HUES64 (cell line): ENCODE measurements at regions not wholly inside any gene's neighbourhood (a gene's known extent, or its start where the extent isn't known, plus 50 kb on each side); places are given as distances from the start of the nearest gene placed in this dataset.

ENCODE experiments used
- H3K27ac ChIP-seq: 2 replicates; pipeline ENCODE4 v1.7.0; 2013; ENCODE audit warnings: low read depth, low read length, inconsistent platforms
- H3K27me3 ChIP-seq: 2 replicates; pipeline ENCODE4 v1.6.1; 2013; ENCODE audit warnings: mild to moderate bottlenecking, low read length; ENCODE audit not compliant: insufficient read depth
- H3K36me3 ChIP-seq: 2 replicates; pipeline ENCODE4 v1.6.1; 2013; ENCODE audit warnings: mild to moderate bottlenecking, low read length; ENCODE audit not compliant: insufficient read depth
- H3K4me1 ChIP-seq: 2 replicates; pipeline ENCODE4 v1.6.1; 2013; ENCODE audit warnings: mild to moderate bottlenecking, low read length, moderate library complexity; ENCODE audit not compliant: insufficient read depth
- H3K4me3 ChIP-seq: 2 replicates; pipeline ENCODE4 v1.5.1; 2013; ENCODE audit warnings: mild to moderate bottlenecking, low read length, moderate library complexity
- H3K9ac ChIP-seq: 2 replicates; pipeline ENCODE4 v1.6.1; 2013; ENCODE audit warnings: mild to moderate bottlenecking, low read depth, low read length
- H3K9me3 ChIP-seq: 2 replicates; pipeline ENCODE4 v1.6.1; 2013; ENCODE audit warnings: low read depth, low read length; ENCODE audit not compliant: insufficient read depth
- WGBS: fragments of 150-250, 120-280 bp; methylation state at CpG from one replicate; pipeline ENCODE4 v1.1.7; 2013; ENCODE audit warnings: missing lambda C conversion rate; 5-methylcytosine and 5-hydroxymethylcytosine counted together

GRCh38 chr13:79786176-79786575 is 305.2 kb downstream of the NDFIP2 start:
- no peaks in the 10 kb centered on the region for H3K27me3 ChIP-seq
- WGBS: 96% methylated on average over 3 of the region's 4 CpGs
- no peak overlapping the region for H3K4me3 ChIP-seq
- H3K9me3 ChIP-seq: peaks cover 8% of the 10 kb centered on the region; the same call in 1 of the 2 replicates
- no peak overlapping the region for H3K27ac ChIP-seq
- peaks cover 34% of the 10 kb centered on the region for H3K4me1 ChIP-seq
- no peak overlapping the region for H3K9ac ChIP-seq
- no peaks in the 10 kb centered on the region for H3K36me3 ChIP-seq

- WGBS: 28% methylated on average over 14 of the region's 14 CpGs
Measured at GRCh38 chr13:79782541-79783205, 301.7 kb downstream of the NDFIP2 start.

DNA sequence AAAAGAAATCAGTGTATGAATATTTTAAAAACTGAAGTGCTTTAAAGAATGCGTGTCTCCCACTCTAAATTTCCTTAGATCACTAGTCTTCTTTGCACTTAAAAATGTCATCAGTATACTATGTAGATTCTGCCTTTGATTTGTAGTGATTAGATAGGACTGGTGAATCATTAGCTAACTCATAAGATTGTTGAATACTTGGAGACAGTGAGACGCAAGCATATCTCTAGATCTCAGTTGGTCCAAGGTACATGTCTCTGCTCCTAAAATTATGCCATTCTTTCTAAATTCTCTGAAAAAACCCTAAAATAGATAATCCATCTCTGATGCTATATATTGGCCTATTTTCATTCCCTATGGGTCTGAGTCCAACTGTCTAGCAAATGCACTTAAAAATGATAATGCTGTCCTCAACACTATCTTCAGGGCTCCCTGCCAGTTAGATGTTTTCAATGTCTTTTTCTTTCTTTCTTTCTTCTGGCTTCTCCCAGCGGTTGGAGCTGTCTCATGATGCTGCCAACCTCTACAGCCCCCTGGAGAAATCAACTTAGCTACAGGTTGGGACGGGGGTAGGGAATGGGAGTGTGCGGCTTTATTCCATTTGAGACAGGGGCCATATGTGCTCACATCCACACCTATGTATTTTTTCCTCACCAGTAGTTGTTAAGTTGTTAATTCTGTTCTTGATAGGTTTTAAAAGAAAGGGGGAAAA is 301.0 kb downstream of the NDFIP2 start:
- no peaks in the 10 kb centered on the region for H3K9me3 ChIP-seq
- 79% methylated on average over 3 of the region's 5 CpGs for WGBS
- peak overlapping the region; percentile 25; the same call in 1 of the 2 replicates for H3K4me3 ChIP-seq
- H3K36me3 ChIP-seq: no peaks in the 10 kb centered on the region
- peak overlapping the region; percentile 59; the same call in 1 of the 2 replicates for H3K9ac ChIP-seq
- peaks cover 48% of the 10 kb centered on the region for H3K4me1 ChIP-seq
- H3K27me3 ChIP-seq: no peaks in the 10 kb centered on the region
- peak overlapping the region; percentile 89 for H3K27ac ChIP-seq

More at GRCh38 chr13:79782541-79783205, 301.7 kb downstream of the NDFIP2 start:
- Histone ChIP-seq H3K27ac (peak overlapping the region; percentile 89), H3K9me3 (0 out of 2 replicates have a peak, but pooled peaks cover 3% of the 10 kb centered on the region), H3K9ac (peak overlapping the region; percentile 67; the same call in 1 of the 2 replicates), H3K4me1 (peaks cover 48% of the 10 kb centered on the region), H3K36me3 (no peaks in the 10 kb centered on the region), H3K27me3 (no peaks in the 10 kb centered on the region), H3K4me3 (peak overlapping the region; percentile 25; the same call in 1 of the 2 replicates)

DNA sequence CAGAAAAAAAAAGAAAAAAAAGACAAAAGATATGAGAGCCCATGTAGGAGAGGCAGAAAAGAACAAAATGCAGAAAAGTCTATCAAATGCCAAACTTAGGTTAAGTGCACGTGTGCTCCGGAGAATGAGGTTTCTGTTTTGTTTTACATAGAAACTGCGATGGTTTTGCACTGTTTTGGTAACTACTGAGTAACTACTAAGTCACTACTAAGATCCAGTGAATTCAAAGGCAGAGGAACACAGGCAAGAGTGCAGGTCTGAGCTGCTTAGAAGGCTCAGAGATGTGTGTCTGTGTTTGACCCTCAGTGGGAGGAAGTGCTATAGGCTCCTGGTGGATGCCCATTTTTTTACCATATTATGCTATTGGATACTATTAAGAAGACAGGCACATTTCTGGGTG is 299.3 kb downstream of the NDFIP2 start:
- H3K27ac ChIP-seq: no peak overlapping the region
- H3K9ac ChIP-seq: no peak overlapping the region
- no peaks in the 10 kb centered on the region for H3K27me3 ChIP-seq
- no peak overlapping the region for H3K4me3 ChIP-seq
- peaks cover 62% of the 10 kb centered on the region for H3K4me1 ChIP-seq
- no peaks in the 10 kb centered on the region for H3K36me3 ChIP-seq
- no peaks in the 10 kb centered on the region for H3K9me3 ChIP-seq
- 91% methylated on average over 3 of the region's 3 CpGs for WGBS

DNA sequence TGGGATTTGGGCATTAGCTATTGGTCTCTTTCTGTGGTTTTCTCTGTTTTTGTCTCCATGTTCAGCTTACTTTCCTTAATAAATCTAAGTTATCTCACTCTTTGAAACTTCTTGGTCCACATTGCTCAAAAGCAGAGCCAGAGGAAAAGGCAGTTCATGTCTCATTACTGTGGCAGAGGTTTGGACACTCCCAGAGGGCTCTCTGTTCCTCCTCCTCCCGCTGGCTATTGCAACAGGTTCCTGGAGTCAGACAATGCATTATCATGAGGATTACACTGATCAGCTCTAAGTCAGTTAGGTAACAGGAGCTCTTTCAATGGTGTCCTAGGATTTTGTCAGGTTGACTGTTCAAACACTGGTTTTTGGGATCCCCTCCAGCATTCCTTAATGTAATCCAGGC is 298.8 kb downstream of the NDFIP2 start:
- H3K4me1 ChIP-seq: peaks cover 62% of the 10 kb centered on the region
- no peak overlapping the region for H3K4me3 ChIP-seq
- H3K36me3 ChIP-seq: no peaks in the 10 kb centered on the region
- no peaks in the 10 kb centered on the region for H3K9me3 ChIP-seq
- H3K9ac ChIP-seq: no peak overlapping the region
- H3K27me3 ChIP-seq: no peaks in the 10 kb centered on the region
- no peak overlapping the region for H3K27ac ChIP-seq
- 67% methylated on average over 1 of the region's 1 CpG for WGBS

DNA sequence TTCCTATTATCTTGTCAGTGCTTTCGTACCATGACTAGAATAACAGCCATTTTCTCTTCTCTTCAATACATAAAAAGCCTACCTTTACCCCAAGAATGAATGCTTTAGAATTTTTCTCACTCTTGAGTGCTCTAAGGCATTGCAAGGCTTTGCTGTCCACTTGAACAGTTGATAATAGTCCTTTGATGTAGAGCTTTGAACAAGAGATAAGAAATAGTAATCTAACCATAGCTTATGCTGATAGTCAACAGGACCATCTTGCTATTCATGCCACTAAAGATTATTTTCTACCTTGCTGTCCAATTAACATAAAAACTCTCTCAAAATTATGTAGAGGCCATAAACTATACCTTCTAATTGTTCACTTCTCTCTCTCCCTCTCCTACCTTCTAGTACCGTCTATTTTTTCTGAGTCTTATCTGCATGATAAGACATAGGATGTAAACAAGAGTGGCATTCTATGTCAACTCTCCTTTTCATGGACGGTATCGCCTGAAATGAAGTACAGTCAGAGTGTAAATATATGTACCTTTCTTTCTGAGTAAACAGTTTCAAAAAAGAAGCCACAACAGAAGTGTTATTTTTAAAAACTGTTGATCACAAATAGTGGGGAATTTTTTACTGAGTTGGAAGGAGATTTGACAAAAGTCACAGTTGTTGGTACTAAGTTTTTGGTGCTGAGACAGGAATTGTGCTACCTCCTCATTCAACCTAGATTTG is 297.9 kb downstream of the NDFIP2 start:
- H3K27me3 ChIP-seq: no peaks in the 10 kb centered on the region
- 79% methylated on average over 4 of the region's 4 CpGs for WGBS
- peaks cover 55% of the 10 kb centered on the region for H3K4me1 ChIP-seq
- no peaks in the 10 kb centered on the region for H3K9me3 ChIP-seq
- no peak overlapping the region for H3K27ac ChIP-seq
- H3K9ac ChIP-seq: no peak overlapping the region
- no peaks in the 10 kb centered on the region for H3K36me3 ChIP-seq
- H3K4me3 ChIP-seq: no peak overlapping the region

DNA sequence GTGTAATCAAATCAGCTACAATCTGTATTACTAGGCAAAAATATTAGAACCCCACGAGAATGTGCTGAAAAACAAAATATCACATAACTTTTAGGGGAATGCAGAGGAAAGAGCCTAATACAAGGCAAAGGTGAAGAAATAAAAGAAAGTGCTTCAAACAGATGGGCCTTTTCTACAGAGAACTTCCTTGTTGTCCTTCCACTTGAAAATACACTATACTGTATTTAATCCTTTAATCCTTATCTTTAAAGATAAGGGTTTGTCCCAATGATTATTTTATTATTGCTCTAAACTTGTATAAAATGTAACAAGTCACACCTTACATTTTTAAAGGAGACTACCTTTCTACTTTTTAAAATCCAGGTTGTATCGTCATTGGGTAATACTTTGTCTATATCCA is 296.5 kb downstream of the NDFIP2 start:
- Histone ChIP-seq H3K27me3 (no peaks in the 10 kb centered on the region), H3K27ac (no peak overlapping the region), H3K9ac (no peak overlapping the region), H3K36me3 (no peaks in the 10 kb centered on the region), H3K9me3 (no peaks in the 10 kb centered on the region), H3K4me1 (peaks cover 41% of the 10 kb centered on the region), H3K4me3 (no peak overlapping the region)
- 100% methylated on average over 2 of the region's 2 CpGs for WGBS

- Histone ChIP-seq H3K27me3 (no peaks in the 10 kb centered on the region), H3K9me3 (peaks cover 1% of the 10 kb centered on the region; the same call in 1 of the 2 replicates), H3K4me3 (no peak overlapping the region), H3K27ac (no peak overlapping the region), H3K4me1 (peaks cover 33% of the 10 kb centered on the region), H3K9ac (no peak overlapping the region), H3K36me3 (no peaks in the 10 kb centered on the region)
- WGBS: 100% methylated on average over 2 of the region's 3 CpGs
Measured at GRCh38 chr13:79776531-79777295, 295.8 kb downstream of the NDFIP2 start.

- no peak overlapping the region for H3K27ac ChIP-seq
- no CpG with 5 or more reads among the region's 1 CpG for WGBS
- no peaks in the 10 kb centered on the region for H3K27me3 ChIP-seq
- H3K9ac ChIP-seq: peak overlapping the region; percentile 23; the same call in 1 of the 2 replicates
- H3K4me1 ChIP-seq: peaks cover 28% of the 10 kb centered on the region
- H3K36me3 ChIP-seq: no peaks in the 10 kb centered on the region
- H3K4me3 ChIP-seq: no peak overlapping the region
- H3K9me3 ChIP-seq: peaks cover 3% of the 10 kb centered on the region; the same call in 1 of the 2 replicates
Measured at GRCh38 chr13:79775830-79776229, 294.9 kb downstream of the NDFIP2 start.

GRCh38 chr13:79772811-79773210 is 291.9 kb downstream of the NDFIP2 start:
- Histone ChIP-seq H3K9ac (no peak overlapping the region), H3K4me1 (peaks cover 14% of the 10 kb centered on the region; the same call in 1 of the 2 replicates), H3K4me3 (no peak overlapping the region), H3K27ac (no peak overlapping the region), H3K27me3 (no peaks in the 10 kb centered on the region), H3K9me3 (peaks cover 3% of the 10 kb centered on the region; the same call in 1 of the 2 replicates), H3K36me3 (no peaks in the 10 kb centered on the region)
- 83% methylated on average over 1 of the region's 1 CpG for WGBS
